ENCODE measurements at regions not wholly inside any gene's neighbourhood (a gene's known extent, or its start where the extent isn't known, plus 50 kb on each side); places are given as distances from the start of the nearest gene placed in this dataset.

DNA sequence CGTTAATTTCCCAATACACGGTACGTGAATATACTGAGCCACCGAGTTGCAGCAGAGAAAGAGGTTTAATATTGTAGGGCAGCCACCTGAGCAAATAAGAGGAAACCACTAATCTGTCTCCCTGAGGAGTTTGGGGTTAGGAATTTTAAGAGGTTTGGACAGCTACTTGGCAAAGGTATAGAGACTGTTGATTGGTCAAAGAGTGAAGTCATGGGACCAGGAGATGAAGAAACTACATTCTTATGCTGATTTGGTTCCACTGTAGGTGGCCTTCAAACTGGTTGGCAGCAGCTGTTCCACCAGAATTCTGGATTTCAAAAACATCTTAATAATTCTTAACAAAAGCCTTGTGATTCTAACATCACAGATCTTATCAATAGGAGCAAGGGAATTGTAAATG is 485.4 kb upstream of the PRMT6 start:
- TF ChIP-seq CTCF (IDR thresholded peaks at IDR 0.05; ENCODE audit: insufficient read depth, low read length), result no peak
- TF ChIP-seq SPI1 (IDR thresholded peaks at IDR 0.05; ENCODE audit: borderline replicate concordance, low read depth), result no peak
- TF ChIP-seq GABPA (IDR thresholded peaks at IDR 0.05; ENCODE audit: low read depth), result no peak
- TF ChIP-seq POLR2AphosphoS5 (IDR thresholded peaks at IDR 0.05; ENCODE audit: low read depth), result no peak
